SK-N-SH (cell line): ENCODE measurements at regions not wholly inside any gene's neighbourhood (a gene's known extent, or its start where the extent isn't known, plus 50 kb on each side); places are given as distances from the start of the nearest gene placed in this dataset.

Source experiments
- CTCF ChIA-PET: fragments of 300-600, 350-600 bp; formaldehyde crosslinking; extraction: SDS; loops from one replicate; lab custom pipeline; 2021; lab: Yijun Ruan, JAX
- POLR2A ChIA-PET: fragments of 350-600 bp; sonication (Branson Sonifier 250); formaldehyde crosslinking; extraction: SDS; loops from one replicate; lab custom pipeline; 2020; ENCODE audit warnings: antibody characterized with exemption, inconsistent platforms; lab: Yijun Ruan, JAX
- DNase-seq: peaks from one replicate; pipeline ENCODE4 v3.0.0; 2012
- H2AFZ ChIP-seq: fragments of 200-600 bp; sonication (generic); 2 replicates; pipeline ENCODE4 v1.8.1; 2016; ENCODE audit warnings: antibody characterized with exemption, mild to moderate bottlenecking, low read depth
- H3F3A ChIP-seq: fragments of 200-600 bp; sonication (generic); replicated peaks from 2 replicates; pipeline ENCODE3; 2016; ENCODE audit warnings: antibody characterized with exemption, mild to moderate bottlenecking; ENCODE audit not compliant: insufficient read depth
- H3K27ac ChIP-seq, 2 experiments: fragments of 200-500 bp in 1 of 2; fragments of 200-600 bp in 1 of 2; sonication (Bioruptor generic) in 1 of 2; sonication (generic), shearing (Covaris generic) in 1 of 2; 2 replicates each; pipeline versions ENCODE4 v1.5.1 to v1.6.1; 2014 to 2016; ENCODE audit warnings: low read depth in 2 of 2, inconsistent platforms in 1 of 2, low read length in 1 of 2, mild to moderate bottlenecking in 1 of 2, mixed read lengths in 1 of 2
- H3K27me3 ChIP-seq: fragments of 200-600 bp; sonication (generic), shearing (Covaris generic); 2 replicates; pipeline ENCODE4 v1.6.1; 2016; ENCODE audit warnings: mixed run types; ENCODE audit not compliant: insufficient read depth
- H3K36me3 ChIP-seq, 2 experiments: fragments of 200-500 bp in 1 of 2; fragments of 200-600 bp in 1 of 2; sonication (Bioruptor generic) in 1 of 2; sonication (generic) in 1 of 2; replicated peaks in 1 of 2; 2 replicates each; pipeline versions ENCODE3 to v1.5.1; 2014 to 2016; ENCODE audit warnings: low read length in 1 of 2, mild to moderate bottlenecking in 1 of 2; ENCODE audit not compliant: insufficient read depth in 2 of 2, control insufficient read depth in 1 of 2
- H3K4me1 ChIP-seq, 2 experiments: fragments of 200-500 bp in 1 of 2; fragments of 200-600 bp in 1 of 2; sonication (Bioruptor generic) in 1 of 2; sonication (generic), shearing (Covaris generic) in 1 of 2; 2 replicates each; pipeline versions ENCODE4 v1.5.1 to v1.6.1; 2014 to 2016; ENCODE audit warnings: low read depth in 1 of 2, low read length in 1 of 2, mixed run types in 1 of 2; ENCODE audit not compliant: insufficient read depth in 2 of 2, control insufficient read depth in 1 of 2
- H3K4me2 ChIP-seq: fragments of 200-600 bp; sonication (generic), shearing (Covaris generic); 2 replicates; pipeline ENCODE4 v1.6.1; 2017; ENCODE audit warnings: mixed run types
- H3K4me3 ChIP-seq, 2 experiments: fragments of 200-500 bp in 1 of 2; fragments of 200-600 bp in 1 of 2; sonication (Bioruptor generic) in 1 of 2; sonication (generic), shearing (Covaris generic) in 1 of 2; 2 replicates each; pipeline versions ENCODE4 v1.5.1 to v1.8.1; 2014 to 2016; ENCODE audit warnings: low read depth in 2 of 2, inconsistent platforms in 1 of 2, low read length in 1 of 2, mild to moderate bottlenecking in 1 of 2, mixed read lengths in 1 of 2, moderate library complexity in 1 of 2
- H3K79me2 ChIP-seq: fragments of 200-600 bp; sonication (generic); 2 replicates; pipeline ENCODE4 v1.8.1; 2017; ENCODE audit warnings: mild to moderate bottlenecking; ENCODE audit not compliant: insufficient read depth
- H3K9ac ChIP-seq: fragments of 200-600 bp; sonication (generic); 2 replicates; pipeline ENCODE4 v1.6.1; 2017; ENCODE audit warnings: mixed run types
- H3K9me2 ChIP-seq: fragments of 200-600 bp; sonication (generic); 2 replicates; pipeline ENCODE4 v1.6.1; 2017; ENCODE audit warnings: mixed run types
- H3K9me3 ChIP-seq: fragments of 200-600 bp; sonication (generic); 2 replicates; pipeline ENCODE4 v1.6.1; 2017; ENCODE audit warnings: mixed run types, mild to moderate bottlenecking, moderate library complexity
- H4K20me1 ChIP-seq: fragments of 200-600 bp; sonication (generic); 2 replicates; pipeline ENCODE4 v1.6.1; 2017; ENCODE audit warnings: mild to moderate bottlenecking, mixed run types; ENCODE audit not compliant: insufficient read depth
- ELF1 ChIP-seq: IDR thresholded peaks from 2 replicates; pipeline ENCODE4 v1.4.0; 2012
- EZH2phosphoT487 ChIP-seq: fragments of 200-600 bp; sonication (generic); IDR thresholded peaks from 2 replicates; pipeline ENCODE4 v1.6.1; 2017; ENCODE audit warnings: low read depth, mixed run types, mild to moderate bottlenecking, antibody characterized with exemption, moderate library complexity, borderline replicate concordance
- FOXJ3 ChIP-seq: sonication (generic); formaldehyde crosslinking; IDR thresholded peaks from 2 replicates; pipeline ENCODE4 v1.5.1; 2020; ENCODE audit warnings: mild to moderate bottlenecking, missing genetic modification reagents
- GABPA ChIP-seq: IDR thresholded peaks from 2 replicates; pipeline ENCODE4 v1.4.0; 2012; ENCODE audit warnings: low read depth, mild to moderate bottlenecking
- GATA2 ChIP-seq: sonication (generic); formaldehyde crosslinking; IDR thresholded peaks from 2 replicates; pipeline ENCODE4 v1.5.0; 2020; ENCODE audit warnings: mild to moderate bottlenecking, missing genetic modification reagents
- JUND ChIP-seq: IDR thresholded peaks from 2 replicates; pipeline ENCODE4 v1.4.0; 2012
- MAX ChIP-seq: IDR thresholded peaks from 2 replicates; pipeline ENCODE4 v1.4.0; 2012; ENCODE audit warnings: low read depth
- NRF1 ChIP-seq: IDR thresholded peaks from 2 replicates; pipeline ENCODE4 v1.6.1; 2012; ENCODE audit warnings: low read depth, mild to moderate bottlenecking, low read length
- POLR2AphosphoS5 ChIP-seq: IDR thresholded peaks from 2 replicates; pipeline ENCODE4 v1.6.1; 2012; ENCODE audit warnings: low read depth, low read length
- REST ChIP-seq: IDR thresholded peaks from 2 replicates; pipeline ENCODE4 v1.6.1; 2012; ENCODE audit warnings: mild to moderate bottlenecking, low read depth, low read length, moderate library complexity
- RXRA ChIP-seq: IDR thresholded peaks from 2 replicates; pipeline ENCODE4 v1.4.0; 2012; ENCODE audit warnings: low read depth, mild to moderate bottlenecking, borderline replicate concordance
- SIN3A ChIP-seq: IDR thresholded peaks from 2 replicates; pipeline ENCODE4 v1.6.1; 2012; ENCODE audit warnings: low read depth, mild to moderate bottlenecking, low read length, moderate library complexity, borderline replicate concordance
- TAF1 ChIP-seq: IDR thresholded peaks from 2 replicates; pipeline ENCODE4 v1.6.1; 2012; ENCODE audit warnings: low read depth, mild to moderate bottlenecking, low read length, moderate library complexity, borderline replicate concordance
- TCF12 ChIP-seq: IDR thresholded peaks from 2 replicates; pipeline ENCODE4 v1.4.0; 2012
- TEAD4 ChIP-seq: IDR thresholded peaks from 2 replicates; pipeline ENCODE4 v1.4.0; 2012; ENCODE audit warnings: mild to moderate bottlenecking, borderline replicate concordance; ENCODE audit not compliant: insufficient read depth
- WGBS: methylation state at CpG from one replicate; pipeline ENCODE4 v1.1.6; 2017; ENCODE audit warnings: low lambda C conversion rate; 5-methylcytosine and 5-hydroxymethylcytosine counted together
- TF ChIP-seq, protein P1 (sequence below): fragments of 150-350 bp; IDR thresholded peaks from 2 replicates; pipeline ENCODE4 v1.6.1; 2017; ENCODE audit warnings: antibody characterized with exemption, low read length, low read depth, borderline replicate concordance

DNA sequence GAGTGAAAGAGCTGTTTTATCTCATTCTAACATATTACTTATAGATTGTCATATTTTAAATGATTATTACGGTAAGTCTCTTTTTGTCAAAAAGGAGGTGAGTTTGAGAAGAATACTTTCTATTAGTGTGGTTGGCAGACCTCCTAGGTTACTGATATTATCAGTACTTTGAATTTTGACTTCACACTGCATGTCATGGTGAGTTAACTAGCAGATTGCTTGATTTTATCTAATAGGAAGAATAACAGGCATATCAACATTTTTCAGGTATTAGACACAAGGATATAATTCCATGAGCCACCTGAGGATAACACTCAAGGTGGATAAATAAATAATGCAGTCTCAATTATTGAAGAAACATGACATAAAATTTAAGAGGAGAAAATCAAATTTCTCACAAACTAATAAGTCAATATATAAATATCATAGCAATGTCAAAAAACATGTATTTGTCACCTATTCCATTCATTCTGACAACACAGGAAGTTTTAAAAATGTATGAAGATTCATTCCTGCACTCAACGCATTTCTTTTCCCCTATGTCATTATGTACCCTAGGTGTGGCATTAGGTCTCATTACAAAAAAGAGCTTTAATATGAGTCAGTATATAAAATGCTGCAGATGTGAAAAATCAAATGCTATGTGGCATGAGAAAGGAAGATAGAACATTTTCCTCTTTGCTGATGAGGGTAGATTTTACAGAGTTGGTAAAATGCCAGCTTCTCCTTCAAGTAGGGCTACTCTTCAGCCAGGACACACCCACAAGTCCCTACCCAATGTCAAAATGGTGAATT, 1621.6 kb downstream of the REEP3 start (continued):
- no peak for TF ChIP-seq REST

DNA sequence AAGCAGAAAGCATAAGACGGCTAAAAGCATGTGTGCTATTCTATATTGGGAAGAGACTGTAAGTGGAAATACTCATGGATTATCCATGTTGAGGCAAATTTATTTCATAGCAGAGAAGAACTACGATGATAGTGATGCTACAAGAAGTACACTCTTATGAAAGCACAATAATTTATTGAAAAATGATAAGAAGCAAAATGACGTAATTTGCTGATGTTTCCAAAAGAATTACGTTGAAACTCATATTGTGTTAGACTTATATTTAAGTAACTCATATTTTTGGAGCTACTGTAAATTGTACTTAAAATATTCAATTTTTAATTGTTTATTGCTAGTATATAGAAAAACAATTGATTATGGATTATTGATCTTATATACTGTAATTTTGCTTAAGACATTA, 1622.5 kb downstream of the REEP3 start:
- Histone ChIP-seq H3K9me2 (no peaks in the 10 kb centered on the region), H3K4me2 (no peak overlapping the region), H2AFZ (no peak overlapping the region), H3K9ac (no peak overlapping the region), H3K27ac (no peak overlapping the region), H3K27me3 (no peaks in the 10 kb centered on the region), H3K79me2 (no peaks in the 10 kb centered on the region), H3K36me3 (no peaks in the 10 kb centered on the region), H4K20me1 (no peaks in the 10 kb centered on the region), H3F3A (no peaks in the 10 kb centered on the region), H3K9me3 (no peaks in the 10 kb centered on the region), H3K4me1 (no peaks in the 10 kb centered on the region), H3K4me3 (no peak overlapping the region)
- TF ChIP-seq FOXJ3 (CRISPR knock-in tag) = no peak
- TF ChIP-seq GATA2 = no peak
- TF ChIP-seq TCF12 = no peak
- TF ChIP-seq RXRA = no peak
- TF ChIP-seq POLR2AphosphoS5 = no peak
- DNase-seq = no peak
- WGBS = 64% methylated on average over 4 of the region's 4 CpGs
- ChIA-PET CTCF (no interaction called here), POLR2A (no interaction called here)

DNA sequence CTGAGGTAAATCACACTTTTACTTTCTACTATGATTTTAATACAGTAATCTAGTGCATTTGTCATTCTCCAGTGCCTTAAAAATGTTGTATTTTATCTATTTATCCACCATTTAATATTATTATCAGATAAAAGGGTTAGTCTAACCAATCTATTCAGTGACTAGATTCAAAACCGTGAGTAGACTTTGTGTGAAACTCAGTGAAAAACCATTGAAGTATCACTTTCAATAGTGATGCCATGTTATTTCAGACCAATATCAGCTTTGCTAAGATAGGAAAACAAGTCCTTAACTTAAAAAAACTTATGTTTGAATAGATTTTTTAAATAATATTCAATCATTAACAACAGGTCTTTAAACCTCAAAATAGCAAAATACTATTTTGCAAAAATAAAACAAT, 1628.7 kb downstream of the REEP3 start:
- Histone ChIP-seq H3K27ac (no peak overlapping the region), H3K27me3 (no peaks in the 10 kb centered on the region), H3K36me3 (no peaks in the 10 kb centered on the region), H3K4me1 (no peaks in the 10 kb centered on the region), H3K9ac (no peak overlapping the region), H3K9me3 (no peaks in the 10 kb centered on the region), H2AFZ (no peak overlapping the region), H3F3A (no peaks in the 10 kb centered on the region), H3K79me2 (no peaks in the 10 kb centered on the region), H4K20me1 (no peaks in the 10 kb centered on the region), H3K9me2 (no peaks in the 10 kb centered on the region), H3K4me3 (no peak overlapping the region), H3K4me2 (no peak overlapping the region)
- 30% methylated on average over 1 of the region's 1 CpG for WGBS
- ChIA-PET CTCF (no interaction called here), POLR2A (no interaction called here)
- DNase-seq = no peak
- TF ChIP-seq, protein P1, sequence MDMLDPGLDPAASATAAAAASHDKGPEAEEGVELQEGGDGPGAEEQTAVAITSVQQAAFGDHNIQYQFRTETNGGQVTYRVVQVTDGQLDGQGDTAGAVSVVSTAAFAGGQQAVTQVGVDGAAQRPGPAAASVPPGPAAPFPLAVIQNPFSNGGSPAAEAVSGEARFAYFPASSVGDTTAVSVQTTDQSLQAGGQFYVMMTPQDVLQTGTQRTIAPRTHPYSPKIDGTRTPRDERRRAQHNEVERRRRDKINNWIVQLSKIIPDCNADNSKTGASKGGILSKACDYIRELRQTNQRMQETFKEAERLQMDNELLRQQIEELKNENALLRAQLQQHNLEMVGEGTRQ = no peak
- TF ChIP-seq EZH2phosphoT487 (no peak), SIN3A (no peak), TEAD4 (no peak), REST (no peak), TAF1 (no peak), RXRA (no peak), FOXJ3 (CRISPR knock-in tag) (no peak), ELF1 (no peak), JUND (no peak), NRF1 (no peak), GABPA (no peak), MAX (no peak)
